ENCODE measurements at regions not wholly inside any gene's neighbourhood (a gene's known extent, or its start where the extent isn't known, plus 50 kb on each side); places are given as distances from the start of the nearest gene placed in this dataset.

GRCh38 chr20:19141998-19142397 is 70.4 kb upstream of the SLC24A3 start:
- Histone ChIP-seq H3K4me1 (no peaks in the 10 kb centered on the region), H3K36me3 (no peaks in the 10 kb centered on the region), H3K27me3 (ENCODE audit: low read depth) (no peaks in the 10 kb centered on the region), H3K9me3 (no peaks in the 10 kb centered on the region), H3K4me3 (no peak overlapping the region), H3K27ac (no peak overlapping the region)
- ATAC-seq (no peak), DNase-seq (no peak)
- intact Hi-C loops (cut with DNase I), result no loop called here
- TF ChIP-seq CTCF (IDR thresholded peaks at IDR 0.05), result no peak

- intact Hi-C loops (cut with DNase I), result no loop called here
- no peak for DNase-seq
- TF ChIP-seq CTCF (IDR thresholded peaks at IDR 0.05), result no peak
- Histone ChIP-seq H3K4me1 (no peaks in the 10 kb centered on the region), H3K9me3 (no peaks in the 10 kb centered on the region), H3K4me3 (no peak overlapping the region), H3K27me3 (ENCODE audit: low read depth) (no peaks in the 10 kb centered on the region), H3K36me3 (no peaks in the 10 kb centered on the region), H3K27ac (no peak overlapping the region)
- ATAC-seq, result no peak
These were observed 68.6 kb upstream of the SLC24A3 start for GRCh38 chr20:19143890-19144289.

GRCh38 chr20:19161336-19161735 is 51.1 kb upstream of the SLC24A3 start:
- intact Hi-C loops (cut with DNase I), result no loop called here

More at GRCh38 chr20:19161336-19161735, 51.1 kb upstream of the SLC24A3 start:
- Histone ChIP-seq H3K27ac (no peak overlapping the region), H3K27me3 (ENCODE audit: low read depth) (no peaks in the 10 kb centered on the region), H3K36me3 (no peaks in the 10 kb centered on the region), H3K4me1 (no peaks in the 10 kb centered on the region), H3K9me3 (no peaks in the 10 kb centered on the region), H3K4me3 (no peak overlapping the region)
- TF ChIP-seq CTCF (IDR thresholded peaks at IDR 0.05), result no peak
- ATAC-seq, result no peak
- no peak for DNase-seq
